Right lobe of liver (tissue), 4 donors: ENCODE measurements at regions not wholly inside any gene's neighbourhood (a gene's known extent, or its start where the extent isn't known, plus 50 kb on each side); places are given as distances from the start of the nearest gene placed in this dataset.

ENCODE experiments used
- CTCF ChIP-seq, 4 donors: fragments of 200-600 bp in 3 of 4; fragments of 450-650 bp in 1 of 4; IDR thresholded peaks; one replicate each; pipeline versions ENCODE4 v1.5.1 to v1.8.0; 2016 to 2022; ENCODE audit warnings: antibody characterized with exemption in 4 of 4, mild to moderate bottlenecking in 2 of 4
- POLR2A ChIP-seq: fragments of 450-650 bp; IDR thresholded peaks from one replicate; pipeline ENCODE4 v1.6.1; 2017; ENCODE audit warnings: antibody characterized with exemption, mild to moderate bottlenecking
- donor health status: DM: no; HTN: no; CAD: no.
- donor health status: DM: no; HTN: no; CAD: no.
- donor health status: DM: no; HTN: yes; CAD: no.

- no peak for TF ChIP-seq CTCF (IDR thresholded peaks at IDR 0.05)
- TF ChIP-seq POLR2A: no peak
Observed at GRCh38 chr7:96495751-96496216, 173.9 kb upstream of the SLC25A13 start.
